Activated naive CD8-positive, alpha-beta T cell (primary cell): ENCODE measurements at regions not wholly inside any gene's neighbourhood (a gene's known extent, or its start where the extent isn't known, plus 50 kb on each side); places are given as distances from the start of the nearest gene placed in this dataset.
"Not testable (repeated sequence)": the region's sequence is repeated elsewhere in the genome, so short reads cannot be mapped to it uniquely, and the experiment has no call there.

Experiments used
- H3K27ac Mint-ChIP-seq: one replicate; pipeline ENCODE4 v1.8.0; 2021; ENCODE audit warnings: mixed read lengths
- H3K27me3 Mint-ChIP-seq: one replicate; pipeline ENCODE4 v1.8.0; 2021; ENCODE audit warnings: mixed read lengths
- H3K36me3 Mint-ChIP-seq: one replicate; pipeline ENCODE4 v1.8.0; 2021; ENCODE audit warnings: mixed read lengths
- H3K4me1 Mint-ChIP-seq: one replicate; pipeline ENCODE4 v1.8.0; 2021; ENCODE audit warnings: low read depth, mixed read lengths
- H3K4me3 Mint-ChIP-seq: one replicate; pipeline ENCODE4 v1.8.0; 2021; ENCODE audit warnings: mild to moderate bottlenecking, mixed read lengths
- H3K9me3 Mint-ChIP-seq: one replicate; pipeline ENCODE4 v1.8.0; 2021; ENCODE audit warnings: low read depth, mixed read lengths

- Mint-ChIP-seq H3K9me3 (no peaks in the 10 kb centered on the region), H3K36me3 (no peaks in the 10 kb centered on the region), H3K4me1 (peaks cover 3% of the 10 kb centered on the region), H3K27me3 (no peaks in the 10 kb centered on the region), H3K27ac (no peak overlapping the region), H3K4me3 (no peak overlapping the region)
Measured at GRCh38 chr3:67986706-67987105, 332.3 kb upstream of the SUCLG2 start.

GRCh38 chr3:67983166-67983565 is 328.8 kb upstream of the SUCLG2 start:
- Mint-ChIP-seq H3K27me3 (no peaks in the 10 kb centered on the region), H3K4me3 (no peak overlapping the region), H3K4me1 (no peaks in the 10 kb centered on the region), H3K27ac (no peak overlapping the region), H3K9me3 (no peaks in the 10 kb centered on the region), H3K36me3 (no peaks in the 10 kb centered on the region)

- Mint-ChIP-seq H3K4me3 (no peak overlapping the region), H3K9me3 (no peaks in the 10 kb centered on the region), H3K36me3 (no peaks in the 10 kb centered on the region), H3K27me3 (no peaks in the 10 kb centered on the region), H3K27ac (no peak overlapping the region), H3K4me1 (no peaks in the 10 kb centered on the region)
Measured at GRCh38 chr3:67981077-67981476, 326.7 kb upstream of the SUCLG2 start.

GRCh38 chr3:67979342-67979741 is 324.9 kb upstream of the SUCLG2 start:
- H3K4me3 Mint-ChIP-seq: no peak overlapping the region
- no peak overlapping the region for H3K27ac Mint-ChIP-seq
- no peaks in the 10 kb centered on the region for H3K4me1 Mint-ChIP-seq
- H3K36me3 Mint-ChIP-seq: no peaks in the 10 kb centered on the region
- H3K9me3 Mint-ChIP-seq: no peaks in the 10 kb centered on the region
- H3K27me3 Mint-ChIP-seq: no peaks in the 10 kb centered on the region

GRCh38 chr3:67977762-67978161 is 323.4 kb upstream of the SUCLG2 start:
- Mint-ChIP-seq H3K9me3 (no peaks in the 10 kb centered on the region), H3K36me3 (no peaks in the 10 kb centered on the region), H3K27me3 (no peaks in the 10 kb centered on the region), H3K4me3 (no peak overlapping the region), H3K27ac (no peak overlapping the region), H3K4me1 (no peaks in the 10 kb centered on the region)

GRCh38 chr3:67976663-67977062 is 322.3 kb upstream of the SUCLG2 start:
- Mint-ChIP-seq H3K4me1 (no peaks in the 10 kb centered on the region), H3K9me3 (peaks cover 5% of the 10 kb centered on the region), H3K36me3 (peaks cover 4% of the 10 kb centered on the region), H3K27me3 (no peaks in the 10 kb centered on the region), H3K4me3 (no peak overlapping the region), H3K27ac (no peak overlapping the region)

- Mint-ChIP-seq H3K9me3 (peaks cover 16% of the 10 kb centered on the region), H3K4me3 (no peak overlapping the region), H3K36me3 (peaks cover 10% of the 10 kb centered on the region), H3K27ac (no peak overlapping the region), H3K4me1 (no peaks in the 10 kb centered on the region), H3K27me3 (no peaks in the 10 kb centered on the region)
Measured at GRCh38 chr3:67964596-67964995, 310.2 kb upstream of the SUCLG2 start.

- Mint-ChIP-seq H3K4me1 (peaks cover 3% of the 10 kb centered on the region), H3K36me3 (peaks cover 6% of the 10 kb centered on the region), H3K27ac (no peak overlapping the region), H3K27me3 (no peaks in the 10 kb centered on the region), H3K4me3 (no peak overlapping the region), H3K9me3 (peaks cover 19% of the 10 kb centered on the region)
Measured at GRCh38 chr3:67957268-67957667, 302.9 kb upstream of the SUCLG2 start.

- peak overlapping the region; percentile 80 for H3K4me3 Mint-ChIP-seq
- peaks cover 7% of the 10 kb centered on the region for H3K36me3 Mint-ChIP-seq
- H3K9me3 Mint-ChIP-seq: peaks cover 19% of the 10 kb centered on the region
- peaks cover 39% of the 10 kb centered on the region for H3K4me1 Mint-ChIP-seq
- no peaks in the 10 kb centered on the region for H3K27me3 Mint-ChIP-seq
- peak overlapping the region; percentile 50 for H3K27ac Mint-ChIP-seq
Measured at GRCh38 chr3:67947808-67948508, 293.5 kb upstream of the SUCLG2 start.

GRCh38 chr3:67946436-67946835 is 292.0 kb upstream of the SUCLG2 start:
- no peak overlapping the region for H3K4me3 Mint-ChIP-seq
- H3K36me3 Mint-ChIP-seq: peaks cover 7% of the 10 kb centered on the region
- peaks cover 9% of the 10 kb centered on the region for H3K9me3 Mint-ChIP-seq
- H3K4me1 Mint-ChIP-seq: peaks cover 49% of the 10 kb centered on the region
- H3K27me3 Mint-ChIP-seq: no peaks in the 10 kb centered on the region
- no peak overlapping the region for H3K27ac Mint-ChIP-seq

GRCh38 chr3:67943546-67943945 is 289.1 kb upstream of the SUCLG2 start:
- Mint-ChIP-seq H3K4me3 (no peak overlapping the region), H3K27me3 (no peaks in the 10 kb centered on the region), H3K4me1 (peaks cover 55% of the 10 kb centered on the region), H3K36me3 (peaks cover 4% of the 10 kb centered on the region), H3K27ac (no peak overlapping the region), H3K9me3 (peaks cover 4% of the 10 kb centered on the region)

- H3K4me1 Mint-ChIP-seq: peaks cover 38% of the 10 kb centered on the region
- no peaks in the 10 kb centered on the region for H3K27me3 Mint-ChIP-seq
Measured at GRCh38 chr3:67941433-67942030, 287.1 kb upstream of the SUCLG2 start.

GRCh38 chr3:67940210-67940952 is 286.0 kb upstream of the SUCLG2 start:
- no peak overlapping the region for H3K4me3 Mint-ChIP-seq
- H3K9me3 Mint-ChIP-seq: peaks cover 4% of the 10 kb centered on the region
- peak overlapping the region; percentile 24 for H3K27ac Mint-ChIP-seq
- H3K36me3 Mint-ChIP-seq: peaks cover 2% of the 10 kb centered on the region
- peaks cover 28% of the 10 kb centered on the region for H3K4me1 Mint-ChIP-seq
- H3K27me3 Mint-ChIP-seq: no peaks in the 10 kb centered on the region

More at GRCh38 chr3:67941433-67942030, 287.1 kb upstream of the SUCLG2 start:
- Mint-ChIP-seq H3K27ac (peak overlapping the region; percentile 24), H3K9me3 (peaks cover 4% of the 10 kb centered on the region), H3K4me3 (peak overlapping the region; percentile 35), H3K36me3 (peaks cover 4% of the 10 kb centered on the region)

GRCh38 chr3:67937498-67938118 is 283.2 kb upstream of the SUCLG2 start:
- peaks cover 3% of the 10 kb centered on the region for H3K36me3 Mint-ChIP-seq
- no peak overlapping the region for H3K27ac Mint-ChIP-seq
- H3K4me1 Mint-ChIP-seq: peaks cover 25% of the 10 kb centered on the region
- no peak overlapping the region for H3K4me3 Mint-ChIP-seq
- H3K27me3 Mint-ChIP-seq: no peaks in the 10 kb centered on the region
- peaks cover 7% of the 10 kb centered on the region for H3K9me3 Mint-ChIP-seq

- not testable (repeated sequence) for H3K27ac Mint-ChIP-seq, H3K36me3 Mint-ChIP-seq, H3K4me1 Mint-ChIP-seq, H3K4me3 Mint-ChIP-seq, H3K27me3 Mint-ChIP-seq
- H3K9me3 Mint-ChIP-seq: peaks cover 11% of the 10 kb centered on the region
Measured at GRCh38 chr3:67930394-67930793, 276.0 kb upstream of the SUCLG2 start.
